Osteoblast (primary cell): ENCODE measurements at regions not wholly inside any gene's neighbourhood (a gene's known extent, or its start where the extent isn't known, plus 50 kb on each side); places are given as distances from the start of the nearest gene placed in this dataset.

Experiments
- DNase-seq: peaks from one replicate; pipeline ENCODE4 v3.0.0; 2011; ENCODE audit warnings: low spot score, mixed read lengths; ENCODE audit not compliant: insufficient read length; ENCODE audit errors: missing footprints
- H2AFZ ChIP-seq: 2 replicates; pipeline ENCODE4 v1.6.0; 2011; ENCODE audit warnings: mild to moderate bottlenecking, low read length
- H3K27ac ChIP-seq: 2 replicates; pipeline ENCODE4 v1.5.1; 2011; ENCODE audit warnings: mild to moderate bottlenecking, low read depth, low read length, moderate library complexity
- H3K27me3 ChIP-seq: 2 replicates; pipeline ENCODE4 v1.6.0; 2012; ENCODE audit warnings: mild to moderate bottlenecking, control low read depth, inconsistent platforms, low read length, moderate library complexity; ENCODE audit not compliant: insufficient read depth
- H3K36me3 ChIP-seq: 2 replicates; pipeline ENCODE4 v1.5.1; 2011; ENCODE audit warnings: mild to moderate bottlenecking, low read length, control low read depth, moderate library complexity; ENCODE audit not compliant: insufficient read depth
- H3K4me1 ChIP-seq: 2 replicates; pipeline ENCODE4 v1.5.1; 2011; ENCODE audit warnings: mild to moderate bottlenecking, low read length, control low read depth, moderate library complexity; ENCODE audit not compliant: insufficient read depth
- H3K4me2 ChIP-seq: 2 replicates; pipeline ENCODE4 v1.6.0; 2011; ENCODE audit warnings: mild to moderate bottlenecking, low read length; ENCODE audit not compliant: insufficient read depth
- H3K4me3 ChIP-seq: fragments of 200-600 bp; sonication (generic); 3 replicates; pipeline ENCODE4 v1.5.1; 2012; ENCODE audit warnings: mild to moderate bottlenecking, low read length, inconsistent platforms; ENCODE audit not compliant: insufficient read depth
- H3K79me2 ChIP-seq: 2 replicates; pipeline ENCODE4 v1.6.0; 2012; ENCODE audit warnings: mild to moderate bottlenecking, low read length, control low read depth, inconsistent platforms; ENCODE audit not compliant: insufficient read depth
- H3K9me3 ChIP-seq: 2 replicates; pipeline ENCODE4 v1.5.1; 2011; ENCODE audit warnings: low read depth, low read length, control low read depth
- H4K20me1 ChIP-seq: 2 replicates; pipeline ENCODE4 v1.6.0; 2012; ENCODE audit warnings: mild to moderate bottlenecking, low read length, control low read depth; ENCODE audit not compliant: insufficient read depth
- CTCF ChIP-seq: IDR thresholded peaks from 2 replicates; pipeline ENCODE4 v1.5.1; 2011; ENCODE audit warnings: mild to moderate bottlenecking, low read depth, low read length, moderate library complexity; ENCODE audit errors: extremely low read depth

- H3K4me1 ChIP-seq: no peaks in the 10 kb centered on the region
- H4K20me1 ChIP-seq: no peaks in the 10 kb centered on the region
- no peak overlapping the region for H3K27ac ChIP-seq
- DNase-seq: no peak
- H3K4me2 ChIP-seq: no peak overlapping the region
- no peak overlapping the region for H2AFZ ChIP-seq
- no peaks in the 10 kb centered on the region for H3K79me2 ChIP-seq
- no peak for TF ChIP-seq CTCF
- H3K27me3 ChIP-seq: no peaks in the 10 kb centered on the region
- no peak overlapping the region for H3K4me3 ChIP-seq
- no peaks in the 10 kb centered on the region for H3K36me3 ChIP-seq
- no peaks in the 10 kb centered on the region for H3K9me3 ChIP-seq
Measured at GRCh38 chr2:107313316-107313715, 427.3 kb upstream of the ST6GAL2 start.

- Histone ChIP-seq H3K36me3 (no peaks in the 10 kb centered on the region), H3K27me3 (no peaks in the 10 kb centered on the region), H3K4me1 (peaks cover 2% of the 10 kb centered on the region), H3K4me3 (no peak overlapping the region), H3K79me2 (no peaks in the 10 kb centered on the region), H3K27ac (no peak overlapping the region), H4K20me1 (no peaks in the 10 kb centered on the region), H3K4me2 (no peak overlapping the region), H3K9me3 (no peaks in the 10 kb centered on the region), H2AFZ (no peak overlapping the region)
- TF ChIP-seq CTCF: no peak
- no peak for DNase-seq
Measured at GRCh38 chr2:107320881-107321280, 434.9 kb upstream of the ST6GAL2 start.

- no peaks in the 10 kb centered on the region for H3K9me3 ChIP-seq
- no peaks in the 10 kb centered on the region for H4K20me1 ChIP-seq
- no peak overlapping the region for H3K4me2 ChIP-seq
- no peak for DNase-seq
- no peak overlapping the region for H3K4me3 ChIP-seq
- no peaks in the 10 kb centered on the region for H3K27me3 ChIP-seq
- no peaks in the 10 kb centered on the region for H3K79me2 ChIP-seq
- H3K27ac ChIP-seq: no peak overlapping the region
- no peak overlapping the region for H2AFZ ChIP-seq
- no peaks in the 10 kb centered on the region for H3K36me3 ChIP-seq
- peaks cover 12% of the 10 kb centered on the region for H3K4me1 ChIP-seq
- no peak for TF ChIP-seq CTCF
Measured at GRCh38 chr2:107322416-107322815, 436.4 kb upstream of the ST6GAL2 start.

GRCh38 chr2:107323946-107324565, 438.1 kb upstream of the ST6GAL2 start:
- no peaks in the 10 kb centered on the region for H3K79me2 ChIP-seq
- no peak overlapping the region for H2AFZ ChIP-seq
- H3K27ac ChIP-seq: no peak overlapping the region
- H3K36me3 ChIP-seq: no peaks in the 10 kb centered on the region
- no peak overlapping the region for H3K4me3 ChIP-seq
- peaks cover 12% of the 10 kb centered on the region for H3K4me1 ChIP-seq
- no peak for TF ChIP-seq CTCF
- no peak for DNase-seq
- no peaks in the 10 kb centered on the region for H4K20me1 ChIP-seq
- no peak overlapping the region for H3K4me2 ChIP-seq
- no peaks in the 10 kb centered on the region for H3K27me3 ChIP-seq
- H3K9me3 ChIP-seq: no peaks in the 10 kb centered on the region
